ENCODE measurements at regions not wholly inside any gene's neighbourhood (a gene's known extent, or its start where the extent isn't known, plus 50 kb on each side); places are given as distances from the start of the nearest gene placed in this dataset.

- Histone ChIP-seq H3K9me2 (replicated peaks; ENCODE audit: low read depth, low read length) (no peaks in the 10 kb centered on the region), H3K4me1 (ENCODE audit: insufficient read depth, low read length, poor library complexity, severe bottlenecking) (no peaks in the 10 kb centered on the region), H3K9ac (ENCODE audit: low read depth, low read length, poor library complexity, severe bottlenecking) (no peak overlapping the region), H3K79me2 (ENCODE audit: insufficient read depth, low read length) (no peaks in the 10 kb centered on the region), H3K4me2 (ENCODE audit: low read depth, low read length, poor library complexity, severe bottlenecking) (no peak overlapping the region), H3K27me3 (ENCODE audit: insufficient read depth, low read length, poor library complexity, severe bottlenecking) (no peaks in the 10 kb centered on the region), H3K9me3 (ENCODE audit: insufficient read depth, low read depth, low read length) (no peaks in the 10 kb centered on the region), H2AFZ (ENCODE audit: low read length) (no peak overlapping the region), H4K20me1 (ENCODE audit: insufficient read depth, low read length, poor library complexity, severe bottlenecking) (no peaks in the 10 kb centered on the region), H3F3A (ENCODE audit: low read depth) (no peaks in the 10 kb centered on the region), H3K36me3 (ENCODE audit: insufficient read depth, low read length) (no peaks in the 10 kb centered on the region), H3K4me3 (ENCODE audit: low read length, poor library complexity, severe bottlenecking) (no peak overlapping the region)
- TF ChIP-seq EZH2phosphoT487 (IDR thresholded peaks at IDR 0.05; ENCODE audit: borderline replicate concordance) (no peak), CTCF (conservative IDR thresholded peaks at IDR 0.05; ENCODE audit: low read length) (no peak)
Observed at GRCh38 chr6:44511126-44511525, 123.6 kb downstream of the CDC5L start.

GRCh38 chr6:44512868-44513741 is 125.6 kb downstream of the CDC5L start:
- Histone ChIP-seq H4K20me1 (ENCODE audit: insufficient read depth, low read length, poor library complexity, severe bottlenecking) (no peaks in the 10 kb centered on the region), H3K27me3 (ENCODE audit: insufficient read depth, low read length, poor library complexity, severe bottlenecking) (peaks cover 3% of the 10 kb centered on the region), H3K9ac (ENCODE audit: low read depth, low read length, poor library complexity, severe bottlenecking) (no peak overlapping the region), H3K4me1 (ENCODE audit: insufficient read depth, low read length, poor library complexity, severe bottlenecking) (no peaks in the 10 kb centered on the region), H3K4me3 (ENCODE audit: low read length, poor library complexity, severe bottlenecking) (no peak overlapping the region), H3K36me3 (ENCODE audit: insufficient read depth, low read length) (no peaks in the 10 kb centered on the region), H3K4me2 (ENCODE audit: low read depth, low read length, poor library complexity, severe bottlenecking) (no peak overlapping the region), H3F3A (ENCODE audit: low read depth) (no peaks in the 10 kb centered on the region), H3K9me3 (ENCODE audit: insufficient read depth, low read depth, low read length) (no peaks in the 10 kb centered on the region), H2AFZ (ENCODE audit: low read length) (no peak overlapping the region), H3K79me2 (ENCODE audit: insufficient read depth, low read length) (no peaks in the 10 kb centered on the region), H3K9me2 (replicated peaks; ENCODE audit: low read depth, low read length) (no peaks in the 10 kb centered on the region)
- no peak for TF ChIP-seq CTCF (conservative IDR thresholded peaks at IDR 0.05; ENCODE audit: low read length)
- no peak for TF ChIP-seq EZH2phosphoT487 (IDR thresholded peaks at IDR 0.05; ENCODE audit: borderline replicate concordance)

- Histone ChIP-seq H2AFZ (ENCODE audit: low read length) (no peak overlapping the region), H3K9ac (ENCODE audit: low read depth, low read length, poor library complexity, severe bottlenecking) (no peak overlapping the region), H3F3A (ENCODE audit: low read depth) (no peaks in the 10 kb centered on the region), H3K4me3 (ENCODE audit: low read length, poor library complexity, severe bottlenecking) (no peak overlapping the region), H3K36me3 (ENCODE audit: insufficient read depth, low read length) (no peaks in the 10 kb centered on the region), H4K20me1 (ENCODE audit: insufficient read depth, low read length, poor library complexity, severe bottlenecking) (no peaks in the 10 kb centered on the region), H3K4me1 (ENCODE audit: insufficient read depth, low read length, poor library complexity, severe bottlenecking) (no peaks in the 10 kb centered on the region), H3K79me2 (ENCODE audit: insufficient read depth, low read length) (no peaks in the 10 kb centered on the region), H3K27me3 (ENCODE audit: insufficient read depth, low read length, poor library complexity, severe bottlenecking) (peaks cover 3% of the 10 kb centered on the region), H3K9me2 (replicated peaks; ENCODE audit: low read depth, low read length) (no peaks in the 10 kb centered on the region), H3K4me2 (ENCODE audit: low read depth, low read length, poor library complexity, severe bottlenecking) (no peak overlapping the region), H3K9me3 (ENCODE audit: insufficient read depth, low read depth, low read length) (no peaks in the 10 kb centered on the region)
- TF ChIP-seq EZH2phosphoT487 (IDR thresholded peaks at IDR 0.05; ENCODE audit: borderline replicate concordance) (no peak), CTCF (conservative IDR thresholded peaks at IDR 0.05; ENCODE audit: low read length) (no peak)
Observed at GRCh38 chr6:44514085-44514484, 126.6 kb downstream of the CDC5L start.

Measured in Loucy (cell line).